ENCODE measurements at regions not wholly inside any gene's neighbourhood (a gene's known extent, or its start where the extent isn't known, plus 50 kb on each side); places are given as distances from the start of the nearest gene placed in this dataset.

DNA sequence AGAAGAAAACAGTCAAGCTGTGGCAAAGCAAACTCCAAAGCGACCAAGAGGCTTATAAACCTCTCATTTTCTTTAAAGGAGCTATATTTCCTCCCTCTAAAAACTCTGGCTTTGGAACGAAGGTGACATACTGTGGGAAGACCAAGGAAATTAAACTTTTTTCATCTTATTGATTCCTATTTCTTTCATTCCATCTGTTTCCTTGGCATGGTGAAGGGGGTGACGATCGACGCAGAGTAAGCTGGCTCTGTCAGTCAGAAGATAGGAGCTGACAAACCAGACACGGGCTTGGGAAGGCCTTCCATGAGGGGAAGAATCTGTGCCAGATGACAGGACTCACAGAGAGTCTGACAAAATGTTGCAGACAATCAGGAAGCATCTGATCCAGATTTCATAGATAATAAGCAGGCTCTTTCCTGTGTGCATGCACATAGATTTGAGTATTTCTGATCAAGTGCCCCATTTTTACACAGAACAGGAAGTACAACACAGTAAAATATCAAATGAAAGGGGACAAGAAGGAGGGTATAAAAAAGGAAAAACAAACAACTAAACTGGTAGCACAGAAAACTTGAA is 261.7 kb downstream of the SATB2 start:
- TF ChIP-seq, protein P1, sequence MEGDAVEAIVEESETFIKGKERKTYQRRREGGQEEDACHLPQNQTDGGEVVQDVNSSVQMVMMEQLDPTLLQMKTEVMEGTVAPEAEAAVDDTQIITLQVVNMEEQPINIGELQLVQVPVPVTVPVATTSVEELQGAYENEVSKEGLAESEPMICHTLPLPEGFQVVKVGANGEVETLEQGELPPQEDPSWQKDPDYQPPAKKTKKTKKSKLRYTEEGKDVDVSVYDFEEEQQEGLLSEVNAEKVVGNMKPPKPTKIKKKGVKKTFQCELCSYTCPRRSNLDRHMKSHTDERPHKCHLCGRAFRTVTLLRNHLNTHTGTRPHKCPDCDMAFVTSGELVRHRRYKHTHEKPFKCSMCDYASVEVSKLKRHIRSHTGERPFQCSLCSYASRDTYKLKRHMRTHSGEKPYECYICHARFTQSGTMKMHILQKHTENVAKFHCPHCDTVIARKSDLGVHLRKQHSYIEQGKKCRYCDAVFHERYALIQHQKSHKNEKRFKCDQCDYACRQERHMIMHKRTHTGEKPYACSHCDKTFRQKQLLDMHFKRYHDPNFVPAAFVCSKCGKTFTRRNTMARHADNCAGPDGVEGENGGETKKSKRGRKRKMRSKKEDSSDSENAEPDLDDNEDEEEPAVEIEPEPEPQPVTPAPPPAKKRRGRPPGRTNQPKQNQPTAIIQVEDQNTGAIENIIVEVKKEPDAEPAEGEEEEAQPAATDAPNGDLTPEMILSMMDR (IDR thresholded peaks at IDR 0.05): no peak
- no peak for TF ChIP-seq ZFX (IDR thresholded peaks at IDR 0.05; ENCODE audit: borderline replicate concordance)

Measured in 22Rv1 (cell line).